Panc1 (cell line): ENCODE measurements at regions not wholly inside any gene's neighbourhood (a gene's known extent, or its start where the extent isn't known, plus 50 kb on each side); places are given as distances from the start of the nearest gene placed in this dataset.

Source experiments
- ATAC-seq: fragments of 200-7000 bp; cut with Tn5 transposase; 2 replicates; pipeline ENCODE4 v1.9.1; 2020; ENCODE audit warnings: mild to moderate bottlenecking, moderate library complexity
- BruUV-seq: library from RNA; stranded (reverse); fragments of 400-500 nt; replicated peaks from 2 replicates; lab custom pipeline; 2021; lab: Mats Ljungman, UMichigan
- CTCF ChIA-PET: fragments of 300-600 bp; sonication (Branson Sonifier 250); formaldehyde crosslinking; loops from one replicate; lab custom pipeline; 2022; ENCODE audit warnings: antibody characterized with exemption; lab: Charles Lee
- POLR2A ChIA-PET: fragments of 300-600 bp; sonication (Branson Sonifier 250); formaldehyde crosslinking; loops from one replicate; lab custom pipeline; 2022; ENCODE audit warnings: antibody characterized with exemption; lab: Charles Lee
- DNase-seq: peaks from one replicate; pipeline ENCODE4 v3.0.0-alpha.2; 2010; ENCODE audit warnings: low read depth, low spot score
- H3K27ac ChIP-seq: 2 replicates; pipeline ENCODE4 v1.5.1; 2011; ENCODE audit warnings: mild to moderate bottlenecking, low read length, inconsistent platforms
- H3K27me3 ChIP-seq: fragments of 200-500 bp; sonication (Bioruptor generic); 2 replicates; pipeline ENCODE4 v1.6.0; 2014; ENCODE audit warnings: low read length, inconsistent platforms; ENCODE audit not compliant: control insufficient read depth, insufficient read depth
- H3K36me3 ChIP-seq: fragments of 200-500 bp; sonication (Bioruptor generic); 2 replicates; pipeline ENCODE4 v1.5.1; 2014; ENCODE audit warnings: inconsistent platforms, mild to moderate bottlenecking, low read length, moderate library complexity; ENCODE audit not compliant: control insufficient read depth, insufficient read depth
- H3K4me1 ChIP-seq: 2 replicates; pipeline ENCODE4 v1.5.1; 2011; ENCODE audit warnings: inconsistent platforms, mild to moderate bottlenecking, low read length, moderate library complexity; ENCODE audit not compliant: control insufficient read depth, insufficient read depth
- H3K4me3 ChIP-seq, 2 experiments: 2 replicates each; pipeline ENCODE4 v1.5.1; 2011 to 2012; ENCODE audit warnings: low read depth in 2 of 2, low read length in 2 of 2, mild to moderate bottlenecking in 2 of 2, inconsistent platforms in 1 of 2, moderate library complexity in 1 of 2
- H3K9me3 ChIP-seq: fragments of 200-500 bp; sonication (Bioruptor generic); 2 replicates; pipeline ENCODE4 v1.5.1; 2014; ENCODE audit warnings: low read depth, mild to moderate bottlenecking, inconsistent platforms, low read length, moderate library complexity; ENCODE audit not compliant: control insufficient read depth, insufficient read depth
- CTCF ChIP-seq: fragments of 450-650 bp; IDR thresholded peaks from 2 replicates; pipeline ENCODE4 v1.5.1; 2017; ENCODE audit warnings: mild to moderate bottlenecking
- POLR2AphosphoS5 ChIP-seq: IDR thresholded peaks from 2 replicates; pipeline ENCODE4 v1.6.1; 2012; ENCODE audit warnings: mild to moderate bottlenecking, low read depth, low read length, moderate library complexity
- REST ChIP-seq, 2 experiments: IDR thresholded peaks; 2 replicates each; pipeline ENCODE4 v1.6.1; 2011 to 2012; ENCODE audit warnings: low read depth in 2 of 2, control low read depth in 1 of 2, low read length in 1 of 2, mild to moderate bottlenecking in 1 of 2, moderate library complexity in 1 of 2; ENCODE audit not compliant: insufficient read depth in 1 of 2
- SIN3A ChIP-seq: IDR thresholded peaks from 2 replicates; pipeline ENCODE4 v1.6.1; 2012; ENCODE audit warnings: low read depth, mild to moderate bottlenecking, low read length, moderate library complexity, borderline replicate concordance; ENCODE audit not compliant: insufficient read depth
- TCF7L2 ChIP-seq: IDR thresholded peaks from 2 replicates; pipeline ENCODE4 v1.6.1; 2011; ENCODE audit warnings: mild to moderate bottlenecking, low read depth, low read length, inconsistent platforms
- in situ Hi-C: cut with HindIII; loops from 2 replicates; pipeline ENCODE4 v1.10.0; 2016; ENCODE audit warnings: low sequenced_read_pairs, low pct_unique_long_range_greater_than_20kb
- intact Hi-C: fragments of 100-400 bp; cut with micrococcal nuclease; formaldehyde crosslinking; loops from one replicate; pipeline ENCODE4 v1.10.0; 2022; ENCODE audit not compliant: unreplicated experiment

GRCh38 chr11:97367406-97368083, 977.7 kb downstream of the JRKL start:
- Histone ChIP-seq H3K9me3 (no peaks in the 10 kb centered on the region), H3K4me1 (no peaks in the 10 kb centered on the region), H3K27ac (no peak overlapping the region), H3K4me3 (no peak overlapping the region), H3K36me3 (no peaks in the 10 kb centered on the region), H3K27me3 (no peaks in the 10 kb centered on the region)
- DNase-seq (no peak), ATAC-seq (no peak)
- intact Hi-C loops, result no loop called here
- no TSS peak for BruUV-seq
- ChIA-PET CTCF (no interaction called here), POLR2A (interaction anchor here (0.5 kb wide), 1 partner anchor 860 kb away, joined by 11 read pairs; no protein-coding TSS in a partner anchor)
- TF ChIP-seq CTCF (no peak), TCF7L2 (no peak), POLR2AphosphoS5 (no peak), SIN3A (no peak), REST (IDR thresholded peaks at IDR 0.05; ENCODE audit: insufficient read depth in 1 of 2, low read depth in 2 of 2, low read length in 1 of 2) (no peak)
- in situ Hi-C loops, result no loop called here

DNA sequence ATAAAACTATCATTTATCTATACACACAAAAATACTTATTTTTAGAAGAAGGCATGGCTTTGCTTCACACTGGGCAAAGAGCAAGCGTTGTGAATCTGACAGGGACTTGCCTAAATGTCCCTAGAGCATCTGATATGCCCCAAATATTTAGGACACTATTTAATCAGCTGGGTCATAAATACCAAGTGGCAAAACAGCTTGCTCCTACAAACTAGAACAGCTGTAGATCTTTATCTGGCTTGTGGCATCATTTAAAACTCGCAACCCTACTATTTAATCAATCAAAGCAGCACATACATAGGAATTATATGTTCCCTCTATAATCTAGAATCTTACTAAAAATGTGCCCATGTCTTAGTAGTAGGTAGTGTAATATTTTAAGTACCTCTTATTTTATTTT, 999.5 kb downstream of the JRKL start:
- H3K9me3 ChIP-seq, result no peaks in the 10 kb centered on the region
- ChIA-PET POLR2A (no interaction called here), CTCF (no interaction called here)
- no peaks in the 10 kb centered on the region for H3K4me1 ChIP-seq
- DNase-seq (no peak), ATAC-seq (no peak)
- H3K27ac ChIP-seq, result no peak overlapping the region
- in situ Hi-C loops, result no loop called here
- no peak overlapping the region for H3K4me3 ChIP-seq
- BruUV-seq, result no TSS peak
- intact Hi-C loops, result no loop called here
- no peaks in the 10 kb centered on the region for H3K36me3 ChIP-seq
- no peaks in the 10 kb centered on the region for H3K27me3 ChIP-seq
- TF ChIP-seq TCF7L2, result no peak
- TF ChIP-seq REST (IDR thresholded peaks at IDR 0.05; ENCODE audit: insufficient read depth in 1 of 2, low read depth in 2 of 2, low read length in 1 of 2), result no peak
